Panc1 (cell line): ENCODE measurements at regions not wholly inside any gene's neighbourhood (a gene's known extent, or its start where the extent isn't known, plus 50 kb on each side); places are given as distances from the start of the nearest gene placed in this dataset.

ENCODE experiments used
- ATAC-seq: fragments of 200-7000 bp; cut with Tn5 transposase; 2 replicates; pipeline ENCODE4 v1.9.1; 2020; ENCODE audit warnings: mild to moderate bottlenecking, moderate library complexity
- BruUV-seq: library from RNA; stranded (reverse); fragments of 400-500 nt; replicated peaks from 2 replicates; lab custom pipeline; 2021; lab: Mats Ljungman, UMichigan
- CTCF ChIA-PET: fragments of 300-600 bp; sonication (Branson Sonifier 250); formaldehyde crosslinking; loops from one replicate; lab custom pipeline; 2022; ENCODE audit warnings: antibody characterized with exemption; lab: Charles Lee
- POLR2A ChIA-PET: fragments of 300-600 bp; sonication (Branson Sonifier 250); formaldehyde crosslinking; loops from one replicate; lab custom pipeline; 2022; ENCODE audit warnings: antibody characterized with exemption; lab: Charles Lee
- DNase-seq: peaks from one replicate; pipeline ENCODE4 v3.0.0-alpha.2; 2010; ENCODE audit warnings: low read depth, low spot score
- H3K27ac ChIP-seq: 2 replicates; pipeline ENCODE4 v1.5.1; 2011; ENCODE audit warnings: mild to moderate bottlenecking, low read length, inconsistent platforms
- H3K27me3 ChIP-seq: fragments of 200-500 bp; sonication (Bioruptor generic); 2 replicates; pipeline ENCODE4 v1.6.0; 2014; ENCODE audit warnings: low read length, inconsistent platforms; ENCODE audit not compliant: control insufficient read depth, insufficient read depth
- H3K36me3 ChIP-seq: fragments of 200-500 bp; sonication (Bioruptor generic); 2 replicates; pipeline ENCODE4 v1.5.1; 2014; ENCODE audit warnings: inconsistent platforms, mild to moderate bottlenecking, low read length, moderate library complexity; ENCODE audit not compliant: control insufficient read depth, insufficient read depth
- H3K4me1 ChIP-seq: 2 replicates; pipeline ENCODE4 v1.5.1; 2011; ENCODE audit warnings: inconsistent platforms, mild to moderate bottlenecking, low read length, moderate library complexity; ENCODE audit not compliant: control insufficient read depth, insufficient read depth
- H3K4me3 ChIP-seq, 2 experiments: 2 replicates each; pipeline ENCODE4 v1.5.1; 2011 to 2012; ENCODE audit warnings: low read depth in 2 of 2, low read length in 2 of 2, mild to moderate bottlenecking in 2 of 2, inconsistent platforms in 1 of 2, moderate library complexity in 1 of 2
- H3K9me3 ChIP-seq: fragments of 200-500 bp; sonication (Bioruptor generic); 2 replicates; pipeline ENCODE4 v1.5.1; 2014; ENCODE audit warnings: low read depth, mild to moderate bottlenecking, inconsistent platforms, low read length, moderate library complexity; ENCODE audit not compliant: control insufficient read depth, insufficient read depth
- POLR2AphosphoS5 ChIP-seq: IDR thresholded peaks from 2 replicates; pipeline ENCODE4 v1.6.1; 2012; ENCODE audit warnings: mild to moderate bottlenecking, low read depth, low read length, moderate library complexity
- SIN3A ChIP-seq: IDR thresholded peaks from 2 replicates; pipeline ENCODE4 v1.6.1; 2012; ENCODE audit warnings: low read depth, mild to moderate bottlenecking, low read length, moderate library complexity, borderline replicate concordance; ENCODE audit not compliant: insufficient read depth
- TCF7L2 ChIP-seq: IDR thresholded peaks from 2 replicates; pipeline ENCODE4 v1.6.1; 2011; ENCODE audit warnings: mild to moderate bottlenecking, low read depth, low read length, inconsistent platforms
- in situ Hi-C: cut with HindIII; loops from 2 replicates; pipeline ENCODE4 v1.10.0; 2016; ENCODE audit warnings: low sequenced_read_pairs, low pct_unique_long_range_greater_than_20kb
- intact Hi-C: fragments of 100-400 bp; cut with micrococcal nuclease; formaldehyde crosslinking; loops from one replicate; pipeline ENCODE4 v1.10.0; 2022; ENCODE audit not compliant: unreplicated experiment
- TF ChIP-seq, protein P1 (sequence below): fragments of 450-650 bp; IDR thresholded peaks from 2 replicates; pipeline ENCODE4 v1.5.1; 2017; ENCODE audit warnings: mild to moderate bottlenecking
- TF ChIP-seq, protein P2 (sequence below), 2 experiments: IDR thresholded peaks; 2 replicates each; pipeline ENCODE4 v1.6.1; 2011 to 2012; ENCODE audit warnings: low read depth in 2 of 2, control low read depth in 1 of 2, low read length in 1 of 2, mild to moderate bottlenecking in 1 of 2, moderate library complexity in 1 of 2; ENCODE audit not compliant: insufficient read depth in 1 of 2

DNA sequence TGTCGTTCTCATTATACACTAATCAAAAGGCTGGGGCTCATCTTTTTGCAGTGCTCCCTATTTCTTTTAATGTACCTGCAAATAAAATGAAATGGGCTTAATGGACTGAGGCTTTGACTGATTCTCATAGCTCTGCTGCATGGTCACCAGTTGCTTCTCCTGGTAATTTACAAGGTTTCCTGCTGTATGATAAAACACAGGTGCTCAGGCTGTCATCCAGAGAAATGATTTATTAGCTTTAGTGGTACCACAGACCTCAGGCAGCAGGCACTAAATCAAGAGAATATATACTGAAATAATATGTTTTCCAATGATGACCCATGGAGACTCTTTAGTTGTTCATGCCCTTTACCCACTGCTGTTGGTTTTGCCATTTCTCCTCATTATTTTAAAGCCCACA, 137.7 kb downstream of the C4orf33 start:
- ATAC-seq (no peak), DNase-seq (no peak)
- intact Hi-C loops (no loop called here), in situ Hi-C loops (no loop called here)
- Histone ChIP-seq H3K36me3 (no peaks in the 10 kb centered on the region), H3K4me3 (no peak overlapping the region), H3K27ac (no peak overlapping the region), H3K27me3 (no peaks in the 10 kb centered on the region), H3K9me3 (no peaks in the 10 kb centered on the region), H3K4me1 (no peaks in the 10 kb centered on the region)
- no peak for TF ChIP-seq SIN3A
- no peak for TF ChIP-seq POLR2AphosphoS5
- ChIA-PET POLR2A (no interaction called here), CTCF (no interaction called here)
- no TSS peak for BruUV-seq

DNA sequence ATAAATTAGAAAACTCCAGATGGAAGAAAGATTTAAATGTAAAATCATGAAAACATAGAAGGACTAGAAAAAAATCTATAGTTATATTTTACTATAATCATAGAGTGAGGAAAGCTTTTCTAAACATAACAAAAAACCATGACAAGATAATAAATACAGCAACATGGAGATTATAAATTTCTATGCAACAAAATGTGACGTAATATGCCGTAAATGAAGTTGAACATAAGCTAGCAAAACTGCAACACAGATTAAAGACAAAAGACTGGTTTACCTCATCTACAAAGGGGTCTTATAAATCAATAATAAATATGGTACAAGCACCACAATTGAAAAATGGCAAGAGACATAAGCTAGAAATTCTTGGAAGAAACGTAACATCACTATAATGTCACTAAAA, 140.4 kb downstream of the C4orf33 start:
- H3K36me3 ChIP-seq: no peaks in the 10 kb centered on the region
- ATAC-seq: no peak
- H3K27me3 ChIP-seq: no peaks in the 10 kb centered on the region
- CTCF ChIA-PET: no interaction called here
- POLR2A ChIA-PET: no interaction called here
- DNase-seq: no peak
- H3K4me1 ChIP-seq: no peaks in the 10 kb centered on the region
- no peak overlapping the region for H3K4me3 ChIP-seq
- no TSS peak for BruUV-seq
- H3K27ac ChIP-seq: no peak overlapping the region
- in situ Hi-C loops (no loop called here), intact Hi-C loops (no loop called here)
- H3K9me3 ChIP-seq: no peaks in the 10 kb centered on the region
- TF ChIP-seq TCF7L2 (no peak), POLR2AphosphoS5 (no peak), SIN3A (no peak)
- TF ChIP-seq, protein P1, sequence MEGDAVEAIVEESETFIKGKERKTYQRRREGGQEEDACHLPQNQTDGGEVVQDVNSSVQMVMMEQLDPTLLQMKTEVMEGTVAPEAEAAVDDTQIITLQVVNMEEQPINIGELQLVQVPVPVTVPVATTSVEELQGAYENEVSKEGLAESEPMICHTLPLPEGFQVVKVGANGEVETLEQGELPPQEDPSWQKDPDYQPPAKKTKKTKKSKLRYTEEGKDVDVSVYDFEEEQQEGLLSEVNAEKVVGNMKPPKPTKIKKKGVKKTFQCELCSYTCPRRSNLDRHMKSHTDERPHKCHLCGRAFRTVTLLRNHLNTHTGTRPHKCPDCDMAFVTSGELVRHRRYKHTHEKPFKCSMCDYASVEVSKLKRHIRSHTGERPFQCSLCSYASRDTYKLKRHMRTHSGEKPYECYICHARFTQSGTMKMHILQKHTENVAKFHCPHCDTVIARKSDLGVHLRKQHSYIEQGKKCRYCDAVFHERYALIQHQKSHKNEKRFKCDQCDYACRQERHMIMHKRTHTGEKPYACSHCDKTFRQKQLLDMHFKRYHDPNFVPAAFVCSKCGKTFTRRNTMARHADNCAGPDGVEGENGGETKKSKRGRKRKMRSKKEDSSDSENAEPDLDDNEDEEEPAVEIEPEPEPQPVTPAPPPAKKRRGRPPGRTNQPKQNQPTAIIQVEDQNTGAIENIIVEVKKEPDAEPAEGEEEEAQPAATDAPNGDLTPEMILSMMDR: no peak
- TF ChIP-seq, protein P2, sequence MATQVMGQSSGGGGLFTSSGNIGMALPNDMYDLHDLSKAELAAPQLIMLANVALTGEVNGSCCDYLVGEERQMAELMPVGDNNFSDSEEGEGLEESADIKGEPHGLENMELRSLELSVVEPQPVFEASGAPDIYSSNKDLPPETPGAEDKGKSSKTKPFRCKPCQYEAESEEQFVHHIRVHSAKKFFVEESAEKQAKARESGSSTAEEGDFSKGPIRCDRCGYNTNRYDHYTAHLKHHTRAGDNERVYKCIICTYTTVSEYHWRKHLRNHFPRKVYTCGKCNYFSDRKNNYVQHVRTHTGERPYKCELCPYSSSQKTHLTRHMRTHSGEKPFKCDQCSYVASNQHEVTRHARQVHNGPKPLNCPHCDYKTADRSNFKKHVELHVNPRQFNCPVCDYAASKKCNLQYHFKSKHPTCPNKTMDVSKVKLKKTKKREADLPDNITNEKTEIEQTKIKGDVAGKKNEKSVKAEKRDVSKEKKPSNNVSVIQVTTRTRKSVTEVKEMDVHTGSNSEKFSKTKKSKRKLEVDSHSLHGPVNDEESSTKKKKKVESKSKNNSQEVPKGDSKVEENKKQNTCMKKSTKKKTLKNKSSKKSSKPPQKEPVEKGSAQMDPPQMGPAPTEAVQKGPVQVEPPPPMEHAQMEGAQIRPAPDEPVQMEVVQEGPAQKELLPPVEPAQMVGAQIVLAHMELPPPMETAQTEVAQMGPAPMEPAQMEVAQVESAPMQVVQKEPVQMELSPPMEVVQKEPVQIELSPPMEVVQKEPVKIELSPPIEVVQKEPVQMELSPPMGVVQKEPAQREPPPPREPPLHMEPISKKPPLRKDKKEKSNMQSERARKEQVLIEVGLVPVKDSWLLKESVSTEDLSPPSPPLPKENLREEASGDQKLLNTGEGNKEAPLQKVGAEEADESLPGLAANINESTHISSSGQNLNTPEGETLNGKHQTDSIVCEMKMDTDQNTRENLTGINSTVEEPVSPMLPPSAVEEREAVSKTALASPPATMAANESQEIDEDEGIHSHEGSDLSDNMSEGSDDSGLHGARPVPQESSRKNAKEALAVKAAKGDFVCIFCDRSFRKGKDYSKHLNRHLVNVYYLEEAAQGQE (IDR thresholded peaks at IDR 0.05; ENCODE audit: insufficient read depth in 1 of 2, low read depth in 2 of 2, low read length in 1 of 2): no peak

DNA sequence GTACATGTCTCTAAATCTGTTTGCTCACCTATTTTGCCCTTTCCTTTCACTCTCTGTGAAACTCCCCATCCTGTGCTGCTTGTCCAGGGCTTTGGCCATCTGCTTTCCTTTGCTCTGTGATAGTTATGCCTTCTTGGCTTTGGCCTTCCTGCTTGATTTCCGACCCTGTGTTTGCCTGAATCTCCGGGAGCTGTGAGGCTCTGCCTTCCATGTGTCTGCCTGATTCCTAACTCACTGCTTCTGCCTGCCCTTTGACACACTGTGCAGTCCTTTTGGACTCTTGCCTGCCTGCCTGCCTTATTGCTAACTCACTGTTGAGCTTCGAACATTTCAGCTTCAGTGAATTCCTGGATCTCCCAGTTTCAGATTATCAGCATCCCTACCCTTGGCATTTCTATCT, 143.1 kb downstream of the C4orf33 start:
- Histone ChIP-seq H3K4me1 (no peaks in the 10 kb centered on the region), H3K4me3 (no peak overlapping the region), H3K9me3 (no peaks in the 10 kb centered on the region), H3K36me3 (no peaks in the 10 kb centered on the region), H3K27me3 (no peaks in the 10 kb centered on the region), H3K27ac (no peak overlapping the region)
- BruUV-seq: no TSS peak
- intact Hi-C loops: no loop called here
- no peak for ATAC-seq
- DNase-seq: no peak
- ChIA-PET CTCF (no interaction called here), POLR2A (no interaction called here)
- no peak for TF ChIP-seq TCF7L2
- TF ChIP-seq SIN3A: no peak
- TF ChIP-seq, protein P2 (IDR thresholded peaks at IDR 0.05; ENCODE audit: insufficient read depth in 1 of 2, low read depth in 2 of 2, low read length in 1 of 2): no peak
- TF ChIP-seq POLR2AphosphoS5: no peak
- TF ChIP-seq, protein P1: no peak
- in situ Hi-C loops: no loop called here
